Hippocampal formation (tissue), 2 donors: ENCODE measurements at regions not wholly inside any gene's neighbourhood (a gene's known extent, or its start where the extent isn't known, plus 50 kb on each side); places are given as distances from the start of the nearest gene placed in this dataset.
"Not testable (repeated sequence)": the region's sequence is repeated elsewhere in the genome, so short reads cannot be mapped to it uniquely, and the experiment has no call there.

Source experiments
- DNase-seq, 2 donors: peaks; one replicate each; lab custom pipeline; 2025; lab: John Stamatoyannopoulos, UW

GRCh38 chr15:62272290-62272689 is 107.2 kb upstream of the C2CD4B start:
- DNase-seq: no peak

DNA sequence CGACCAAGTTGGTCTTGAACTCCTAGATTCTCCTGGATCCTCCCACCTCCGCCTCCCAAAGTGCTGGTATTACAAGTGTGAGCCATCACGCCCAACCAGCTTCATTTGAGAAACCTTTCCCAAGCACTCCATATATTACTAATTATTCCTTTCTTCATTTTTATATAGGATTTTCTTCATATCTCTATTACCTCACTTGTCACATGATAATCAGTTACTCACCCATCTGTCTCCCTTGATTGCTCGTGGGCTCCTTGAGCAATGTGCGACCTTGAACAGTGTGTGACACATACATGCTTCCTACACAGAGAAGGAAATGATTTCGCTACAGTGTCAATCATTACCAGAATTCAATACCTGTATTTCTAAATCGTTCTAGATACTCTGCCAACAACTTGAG is 110.7 kb upstream of the C2CD4B start:
- no peak for DNase-seq

DNA sequence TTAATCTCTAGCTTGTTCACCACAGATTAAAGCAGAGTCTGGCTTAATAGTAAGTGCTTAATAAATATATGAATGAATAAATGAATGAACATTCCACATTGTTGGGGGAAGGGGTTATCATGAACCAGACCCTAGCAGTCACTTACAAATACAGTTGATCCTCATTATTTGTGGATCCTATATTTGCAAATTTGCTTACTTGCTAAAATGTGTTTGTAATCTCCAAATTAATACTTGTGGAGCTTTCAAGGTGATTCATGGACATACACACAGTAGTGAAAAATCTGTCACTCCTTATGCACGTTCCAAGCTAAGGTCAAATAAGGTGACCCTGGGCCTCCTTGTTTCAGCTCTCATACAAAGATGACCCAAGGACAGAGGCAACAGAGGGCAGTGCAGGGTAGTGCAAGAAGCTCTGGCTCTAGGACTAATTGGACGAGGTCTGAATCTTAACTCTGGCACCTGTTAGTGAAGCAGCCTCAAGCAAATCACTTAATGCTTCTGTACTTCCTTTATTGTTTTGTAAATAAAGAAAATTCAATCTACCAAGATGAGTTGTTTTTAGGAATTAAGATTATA is 112.8 kb upstream of the C2CD4B start:
- DNase-seq: no peak

DNA sequence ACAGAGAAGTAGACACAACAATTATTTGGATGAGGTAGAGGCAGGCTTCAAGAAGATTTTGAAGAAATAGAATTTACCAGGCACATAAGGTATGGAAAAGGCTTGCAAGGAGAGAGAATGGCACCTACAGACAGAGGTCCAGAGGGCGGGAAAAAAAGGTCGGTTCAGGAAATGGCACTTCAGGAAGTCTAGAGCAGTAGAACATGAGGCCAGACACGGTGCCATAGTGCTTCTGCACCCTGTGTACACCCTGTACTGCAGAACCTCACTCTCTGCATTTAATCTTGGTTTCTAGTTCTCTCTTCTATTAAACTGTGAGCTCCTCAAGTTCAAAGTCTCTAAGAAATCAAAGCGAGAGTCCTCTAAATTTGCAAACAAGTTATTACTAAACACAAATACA is 113.4 kb upstream of the C2CD4B start:
- no peak for DNase-seq

GRCh38 chr15:62279041-62279440 is 114.0 kb upstream of the C2CD4B start:
- DNase-seq: no peak

GRCh38 chr15:62280625-62281024 is 115.5 kb upstream of the C2CD4B start:
- DNase-seq: no peak

- DNase-seq: not testable (repeated sequence)
Measured at GRCh38 chr15:62281801-62282200, 116.7 kb upstream of the C2CD4B start.

DNA sequence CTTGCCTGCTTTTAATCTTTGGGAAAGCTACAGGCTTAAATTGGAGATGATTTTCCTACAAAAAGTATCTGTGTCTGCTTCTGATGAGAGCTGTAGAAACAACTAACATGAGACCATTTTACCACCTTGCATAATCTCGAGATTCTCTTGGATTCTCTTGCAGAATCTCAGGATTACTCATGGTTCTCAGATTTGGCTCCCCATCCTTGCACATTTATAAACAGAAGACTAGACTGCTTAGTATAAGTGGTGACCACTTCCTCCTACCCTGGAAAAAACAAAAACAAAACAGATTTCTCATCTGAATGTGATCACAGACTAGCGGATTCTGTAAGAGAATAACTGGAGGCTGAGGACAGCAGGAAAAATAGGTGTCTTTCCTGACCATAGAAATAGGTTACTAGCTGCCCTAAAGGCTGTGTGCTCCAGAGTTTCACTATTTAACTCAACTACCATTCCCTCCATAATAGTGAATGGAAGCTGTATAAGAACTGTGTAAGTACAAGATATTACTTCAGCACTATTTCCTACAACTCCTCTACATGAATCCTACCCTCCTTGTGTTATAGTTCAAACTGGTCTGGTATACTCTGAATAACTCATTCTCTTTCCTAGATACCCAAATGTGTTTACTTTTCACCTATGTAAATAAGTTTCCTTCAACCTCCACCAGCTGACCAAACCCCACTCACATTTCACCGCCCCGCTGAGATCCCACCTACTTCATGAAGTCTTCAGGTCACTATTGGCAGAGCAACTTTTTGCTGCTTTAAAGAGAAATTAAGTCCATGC is 122.2 kb upstream of the C2CD4B start:
- DNase-seq: no peak

DNA sequence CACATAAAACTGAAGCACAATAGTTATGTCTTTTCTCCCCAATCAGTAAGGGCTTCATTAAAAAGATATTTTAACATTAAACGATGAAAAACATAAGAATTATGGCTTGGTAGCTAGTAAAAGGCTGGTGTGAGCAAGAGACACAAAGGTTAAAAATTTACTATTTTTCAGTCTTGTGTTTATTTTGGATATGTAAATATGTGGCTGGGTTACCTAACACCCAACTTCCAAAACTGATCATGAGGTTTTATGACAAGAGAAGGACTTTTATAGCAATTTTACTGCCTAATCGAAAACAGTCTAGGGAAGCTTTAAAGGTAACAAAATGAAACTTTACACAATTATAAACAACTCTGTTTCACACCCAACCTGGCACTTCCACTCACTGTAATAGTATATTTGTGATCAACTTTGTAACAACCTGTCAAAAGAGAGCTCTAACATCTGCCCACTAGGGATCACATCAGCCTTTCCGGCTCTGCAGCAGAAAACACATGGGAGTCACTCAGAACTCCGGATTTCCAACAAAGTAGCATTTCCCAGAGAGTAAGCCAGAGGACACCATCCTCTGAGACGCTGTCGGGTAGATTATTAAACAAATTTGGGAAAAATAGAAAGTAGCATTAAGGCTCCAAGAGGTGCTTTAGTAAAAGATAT is 123.4 kb upstream of the C2CD4B start:
- DNase-seq: no peak

DNA sequence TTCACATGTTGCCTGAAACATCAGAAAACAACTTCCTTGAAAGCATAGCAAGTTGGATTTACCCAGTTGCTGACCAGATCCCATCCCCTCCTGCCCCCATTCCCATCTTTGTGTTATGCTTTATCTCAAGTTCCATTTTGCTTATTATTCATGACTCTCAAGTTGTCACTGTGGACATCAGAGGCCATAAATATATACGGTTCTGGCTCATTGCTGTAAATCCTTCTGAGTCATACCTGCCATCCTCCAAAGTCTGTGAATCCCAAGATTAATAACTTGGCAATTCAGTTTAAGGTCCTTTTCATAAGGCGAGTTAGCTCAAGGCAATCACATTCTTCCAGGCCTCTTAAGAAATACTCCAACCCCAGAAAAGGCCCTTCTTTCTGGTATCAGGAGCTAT is 126.2 kb upstream of the C2CD4B start:
- no peak for DNase-seq

GRCh38 chr15:62296756-62297507 is 131.8 kb upstream of the C2CD4B start:
- DNase-seq: no peak

- DNase-seq: no peak
Measured at GRCh38 chr15:62297522-62297921, 132.4 kb upstream of the C2CD4B start.

GRCh38 chr15:62297933-62298332 is 132.8 kb upstream of the C2CD4B start:
- no peak for DNase-seq

DNA sequence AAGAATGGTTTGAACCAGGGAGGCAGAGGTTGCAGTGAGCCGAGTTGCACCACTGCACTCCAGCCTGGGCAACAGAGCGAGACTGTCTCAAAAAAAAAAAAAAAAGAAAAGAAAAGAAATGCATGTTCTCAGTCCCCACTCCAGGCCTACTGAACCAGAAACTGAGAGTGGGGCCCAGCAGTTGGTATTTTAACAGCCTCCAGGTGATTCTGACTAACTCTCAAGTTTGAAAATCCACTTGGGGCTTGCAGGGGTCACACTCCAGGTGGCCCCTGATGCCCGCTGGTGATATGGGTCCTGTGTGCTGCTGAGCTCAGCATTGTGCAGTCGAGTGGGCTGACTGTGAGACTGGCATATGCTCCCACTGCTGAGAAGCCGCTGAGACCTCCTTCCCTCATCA is 133.7 kb upstream of the C2CD4B start:
- no peak for DNase-seq

GRCh38 chr15:62299541-62299940 is 134.5 kb upstream of the C2CD4B start:
- no peak for DNase-seq

DNA sequence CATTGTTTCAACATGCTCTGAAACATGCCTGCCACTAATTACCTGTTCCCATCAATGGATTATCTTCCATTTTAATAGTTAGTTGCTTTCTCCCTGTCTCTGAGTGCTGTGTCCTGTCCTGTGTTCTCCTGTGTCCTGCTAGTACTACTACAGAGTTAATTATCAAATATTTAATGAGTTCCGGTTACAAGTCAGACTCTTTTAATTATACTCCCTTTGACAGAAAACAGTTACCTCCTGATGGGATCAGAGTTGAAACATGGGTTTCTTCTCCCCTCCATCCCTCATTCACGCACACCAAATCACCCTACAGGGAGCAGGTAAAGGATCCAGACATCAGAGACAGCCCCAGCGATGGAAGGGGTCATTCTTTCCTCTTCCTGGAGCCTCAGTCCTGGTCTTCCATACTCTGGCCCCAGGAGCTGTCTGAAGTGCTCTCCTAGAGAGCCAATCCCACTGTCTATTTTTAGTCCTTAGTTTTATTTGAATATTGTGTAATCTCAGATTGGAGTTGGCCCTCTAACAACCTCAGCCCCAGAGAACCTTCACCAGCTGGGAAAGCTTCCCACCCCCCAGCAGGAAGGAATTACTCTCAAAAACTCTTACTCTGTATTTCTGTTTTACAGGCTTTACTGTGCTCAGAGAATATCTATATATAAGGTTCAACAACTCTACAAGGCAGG is 137.0 kb upstream of the C2CD4B start:
- no peak for DNase-seq

- peak in 1 of 2 donors; percentile 59 for DNase-seq
Measured at GRCh38 chr15:62306851-62307504, 141.9 kb upstream of the C2CD4B start.

DNA sequence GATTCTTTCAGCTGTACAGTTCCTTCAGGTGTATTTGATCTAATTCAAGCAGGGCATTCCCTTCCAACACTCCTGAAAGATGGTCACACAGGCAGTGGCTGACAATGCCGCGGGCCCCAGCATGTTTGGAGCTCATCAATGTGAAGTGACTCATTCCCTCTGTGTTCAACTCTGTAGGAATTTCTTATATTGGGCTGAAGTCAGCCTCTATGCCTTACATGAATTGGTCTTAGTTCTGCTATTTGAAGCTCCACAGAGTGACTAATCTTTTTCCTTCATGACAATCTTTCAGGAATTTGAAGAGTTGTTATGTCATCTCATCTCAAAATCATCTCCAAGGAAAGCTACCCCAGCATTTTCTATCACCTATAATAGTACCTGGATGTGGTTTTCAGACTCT is 142.5 kb upstream of the C2CD4B start:
- no peak for DNase-seq

DNA sequence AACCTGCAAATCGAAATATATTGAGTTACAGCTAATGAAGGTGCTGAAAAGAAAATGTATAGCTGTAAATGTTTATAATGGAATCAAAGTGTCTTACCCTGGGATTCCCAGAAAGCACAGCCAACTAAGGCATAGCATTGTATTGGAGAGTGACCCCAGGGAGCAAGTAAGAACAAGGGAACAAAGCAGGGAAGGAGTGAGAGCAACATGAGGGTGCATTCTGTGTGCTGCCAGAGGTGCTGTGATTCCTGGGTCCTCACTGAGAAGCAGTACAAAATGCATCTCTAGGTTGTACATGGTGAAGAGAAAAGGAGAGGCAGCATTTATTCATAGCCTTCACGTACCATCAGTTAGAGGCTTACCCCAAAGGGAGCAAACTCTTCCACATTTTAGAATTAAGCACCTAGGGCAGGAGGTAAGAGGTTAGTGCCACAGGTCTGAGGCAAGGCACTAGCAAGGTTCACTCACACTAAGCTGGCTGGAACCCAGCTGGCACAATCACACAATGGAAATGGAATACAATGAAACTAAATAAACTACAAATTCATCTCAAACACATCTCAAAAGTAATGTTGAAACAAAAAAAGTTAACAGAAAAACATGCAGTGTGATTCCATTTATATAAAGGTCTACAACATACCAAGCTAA is 151.5 kb upstream of the C2CD4B start:
- no peak for DNase-seq

- no peak for DNase-seq
Measured at GRCh38 chr15:62320259-62320658, 155.2 kb upstream of the C2CD4B start.

DNA sequence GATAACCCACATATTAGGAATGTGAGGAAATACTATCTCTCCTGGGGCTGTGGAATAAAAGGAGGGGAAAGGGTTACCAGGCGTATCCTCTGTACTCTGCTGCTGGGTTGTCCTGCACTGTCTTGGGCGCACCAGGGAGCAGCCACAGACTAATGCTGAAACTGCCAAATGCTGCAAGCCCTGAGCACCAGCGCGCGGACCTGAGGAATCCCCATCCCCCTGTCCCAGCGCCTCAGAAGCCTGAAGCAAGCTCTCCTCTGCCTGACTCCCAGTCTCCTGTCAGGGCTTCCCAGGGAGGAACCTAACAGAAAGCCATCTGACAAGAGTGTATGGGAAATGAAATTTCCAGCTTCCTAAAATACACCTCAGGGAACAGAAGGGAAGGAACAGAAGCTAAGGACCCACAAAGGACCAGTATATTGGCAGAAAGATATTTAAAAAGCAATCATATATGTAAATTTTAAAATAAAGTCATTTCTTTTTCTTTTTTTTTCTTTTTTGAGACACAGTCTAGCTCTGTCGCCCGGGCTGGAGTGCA is 158.3 kb upstream of the C2CD4B start:
- DNase-seq: no peak
